Endothelial cell of umbilical vein (primary cell): ENCODE measurements at regions not wholly inside any gene's neighbourhood (a gene's known extent, or its start where the extent isn't known, plus 50 kb on each side); places are given as distances from the start of the nearest gene placed in this dataset.

Experiments
- BruUV-seq: library from RNA; stranded (reverse); fragments of 400-500 nt; replicated peaks from 2 replicates; lab custom pipeline; 2021; lab: Mats Ljungman, UMichigan
- CTCF ChIA-PET: fragments of 300-600, 350-600 bp; sonication (Branson Sonifier 250); formaldehyde crosslinking; loops from one replicate; lab custom pipeline; 2021; ENCODE audit warnings: antibody characterized with exemption, inconsistent platforms; lab: Charles Lee
- POLR2A ChIA-PET: fragments of 300-600, 350-600 bp; sonication (Branson Sonifier 250); formaldehyde crosslinking; loops from one replicate; lab custom pipeline; 2021; ENCODE audit warnings: antibody characterized with exemption, inconsistent platforms; lab: Charles Lee
- DNase-seq: peaks from one replicate; pipeline ENCODE4 v3.0.0-alpha.2; 2011; ENCODE audit warnings: low read depth, low spot score
- FAIRE-seq: peaks from 2 replicates; lab custom pipeline; 2011; peaks lifted over from hg19 to GRCh38; lab: Jason Lieb, UNC
- H2AFZ ChIP-seq: 2 replicates; pipeline ENCODE4 v1.6.0; 2012; ENCODE audit warnings: low read depth, low read length, control low read depth, inconsistent platforms
- H3K27ac ChIP-seq: 2 replicates; pipeline ENCODE4 v1.5.1; 2011; ENCODE audit warnings: low read depth, mild to moderate bottlenecking, control low read depth, low read length, moderate library complexity; ENCODE audit not compliant: insufficient read depth
- H3K27me3 ChIP-seq, 2 experiments: 2 replicates each; pipeline versions ENCODE4 v1.6.0 to v1.6.1; 2011; ENCODE audit warnings: low read length in 2 of 2, mixed read lengths in 1 of 2; ENCODE audit not compliant: control insufficient read depth in 2 of 2, insufficient read depth in 2 of 2
- H3K36me3 ChIP-seq, 2 experiments: 2 replicates in 1 of 2; 3 replicates in 1 of 2; pipeline ENCODE4 v1.5.1; 2011; ENCODE audit warnings: low read length in 2 of 2, mild to moderate bottlenecking in 1 of 2, moderate library complexity in 1 of 2; ENCODE audit not compliant: control insufficient read depth in 2 of 2, insufficient read depth in 2 of 2; ENCODE audit errors: extremely low read depth in 1 of 2
- H3K4me1 ChIP-seq: 3 replicates; pipeline ENCODE4 v1.5.1; 2011; ENCODE audit warnings: mild to moderate bottlenecking, low read length; ENCODE audit not compliant: control insufficient read depth, insufficient read depth; ENCODE audit errors: extremely low read depth
- H3K4me2 ChIP-seq: 2 replicates; pipeline ENCODE4 v1.6.1; 2011; ENCODE audit warnings: low read length, control low read depth, mixed read lengths; ENCODE audit not compliant: insufficient read depth
- H3K4me3 ChIP-seq, 3 experiments: fragments of 200-600 bp in 1 of 3; sonication (generic), shearing (Covaris generic) in 1 of 3; replicated peaks in 1 of 3; 2 replicates each; pipeline ENCODE4 v1.5.1; 2011 to 2016; ENCODE audit warnings: control low read depth in 3 of 3, low read length in 3 of 3, mild to moderate bottlenecking in 2 of 3, inconsistent platforms in 1 of 3, low read depth in 1 of 3, moderate library complexity in 1 of 3; ENCODE audit not compliant: insufficient read depth in 1 of 3
- H3K79me2 ChIP-seq: 2 replicates; pipeline ENCODE4 v1.6.0; 2012; ENCODE audit warnings: low read length, inconsistent platforms; ENCODE audit not compliant: control insufficient read depth, insufficient read depth
- H3K9ac ChIP-seq: replicated peaks from 2 replicates; pipeline ENCODE3; 2011; ENCODE audit warnings: low read length, control low read depth; ENCODE audit not compliant: insufficient read depth; ENCODE audit errors: extremely low read depth
- H3K9me1 ChIP-seq: replicated peaks from 3 replicates; pipeline ENCODE4 v1.6.0; 2011; ENCODE audit warnings: mild to moderate bottlenecking, low read length; ENCODE audit not compliant: control insufficient read depth, insufficient read depth; ENCODE audit errors: extremely low read depth
- H3K9me3 ChIP-seq: replicated peaks from 2 replicates; pipeline ENCODE4 v1.5.1; 2012; ENCODE audit warnings: low read length, inconsistent platforms; ENCODE audit not compliant: control insufficient read depth, insufficient read depth
- H4K20me1 ChIP-seq: replicated peaks from 2 replicates; pipeline ENCODE3; 2011; ENCODE audit warnings: mild to moderate bottlenecking, low read length; ENCODE audit not compliant: control insufficient read depth, insufficient read depth; ENCODE audit errors: extremely low read depth
- EZH2 ChIP-seq: IDR thresholded peaks from 2 replicates; pipeline ENCODE4 v1.6.1; 2012; ENCODE audit warnings: borderline replicate concordance, low read depth, mild to moderate bottlenecking, moderate library complexity, low read length, inconsistent platforms; ENCODE audit not compliant: severe bottlenecking
- FOS ChIP-seq: IDR thresholded peaks from 2 replicates; pipeline ENCODE4 v1.6.1; 2011; ENCODE audit warnings: mild to moderate bottlenecking, low read length, moderate library complexity, borderline replicate concordance; ENCODE audit not compliant: insufficient read depth
- GATA2 ChIP-seq: IDR thresholded peaks from 2 replicates; pipeline ENCODE4 v1.7.0; 2011; ENCODE audit warnings: low read depth, mild to moderate bottlenecking, moderate library complexity, mixed read lengths, low read length; ENCODE audit not compliant: insufficient read length, insufficient read depth
- JUN ChIP-seq: IDR thresholded peaks from 2 replicates; pipeline ENCODE4 v1.6.1; 2011; ENCODE audit warnings: borderline replicate concordance, low read depth; ENCODE audit not compliant: insufficient read length, insufficient read depth
- MYC ChIP-seq: IDR thresholded peaks from one replicate; pipeline ENCODE4 v1.6.1; 2011; ENCODE audit warnings: mild to moderate bottlenecking, low read depth, low read length
- POLR2A ChIP-seq: IDR thresholded peaks from 2 replicates; pipeline ENCODE4 v1.6.1; 2012; ENCODE audit warnings: low read depth, mild to moderate bottlenecking, control low read depth, low read length
- POLR2AphosphoS5 ChIP-seq: IDR thresholded peaks from 2 replicates; pipeline ENCODE4 v1.6.1; 2012; ENCODE audit warnings: low read depth, mild to moderate bottlenecking, control low read depth, low read length, moderate library complexity; ENCODE audit not compliant: insufficient read depth
- dilution Hi-C: fragments of 300-500 bp; cut with MboI; formaldehyde crosslinking; loops from one replicate; pipeline ENCODE4 v1.15.0; 2019; ENCODE audit warnings: low sequenced_read_pairs; ENCODE audit not compliant: extremely low pct_ligation_motif_present
- intact Hi-C: fragments of 100-400 bp; cut with micrococcal nuclease; formaldehyde crosslinking; loops from one replicate; pipeline ENCODE4 v1.10.0; 2022
- TF ChIP-seq, protein P1 (sequence below): IDR thresholded peaks from 2 replicates; pipeline ENCODE4 v1.6.1; 2011; ENCODE audit not compliant: insufficient read depth, insufficient read length
- TF ChIP-seq, protein P2 (sequence below), 2 donors: IDR thresholded peaks; 1 replicate in 1 of 2; 2 replicates in 1 of 2; pipeline ENCODE4 v1.5.1; 2011; ENCODE audit warnings: low read length in 2 of 2, mild to moderate bottlenecking in 2 of 2, moderate library complexity in 2 of 2, control low read depth in 1 of 2, inconsistent platforms in 1 of 2, low read depth in 1 of 2; ENCODE audit not compliant: insufficient read depth in 1 of 2; ENCODE audit errors: extremely low read depth in 1 of 2

DNA sequence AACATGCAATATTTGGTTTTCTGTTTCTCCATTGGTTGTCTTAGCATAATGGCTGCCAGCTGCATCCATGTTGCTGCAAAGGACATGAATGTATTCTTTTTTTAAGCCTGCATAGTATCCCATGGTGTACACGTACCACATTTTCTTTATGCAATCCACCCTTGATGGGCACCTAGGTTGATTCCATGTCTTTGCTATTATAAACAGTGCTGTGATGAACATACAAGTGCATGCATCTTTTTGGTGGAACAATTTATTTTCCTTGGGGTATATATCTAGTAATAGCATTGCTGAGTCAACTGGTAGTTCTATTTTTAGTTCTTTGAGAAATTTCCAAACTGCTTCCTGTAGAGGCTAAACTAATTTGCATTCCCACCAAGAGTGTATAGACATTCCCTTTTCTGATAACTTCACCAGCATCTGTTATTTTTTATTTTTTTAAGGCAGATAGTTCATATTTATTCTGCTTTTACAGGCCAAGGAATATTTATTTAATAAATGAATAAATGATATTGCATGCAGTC lies 62.4 kb upstream of the NPHP3 start:
- Histone ChIP-seq H3K79me2 (no peaks in the 10 kb centered on the region), H3K36me3 (no peaks in the 10 kb centered on the region), H2AFZ (no peak overlapping the region), H3K9me3 (no peaks in the 10 kb centered on the region), H3K4me1 (peaks cover 2% of the 10 kb centered on the region), H3K4me2 (no peak overlapping the region), H3K9me1 (no peaks in the 10 kb centered on the region), H3K27ac (no peak overlapping the region), H4K20me1 (no peaks in the 10 kb centered on the region), H3K4me3 (no peak overlapping the region), H3K27me3 (no peaks in the 10 kb centered on the region), H3K9ac (no peak overlapping the region)
- POLR2A ChIA-PET, result no interaction called here
- intact Hi-C loops (no loop called here), dilution Hi-C loops (no loop called here)
- CTCF ChIA-PET, result no interaction called here
- no peak for FAIRE-seq
- TF ChIP-seq MYC (no peak), EZH2 (no peak), JUN (no peak), GATA2 (no peak), POLR2AphosphoS5 (no peak), POLR2A (no peak), FOS (no peak)
- TF ChIP-seq, protein P1, sequence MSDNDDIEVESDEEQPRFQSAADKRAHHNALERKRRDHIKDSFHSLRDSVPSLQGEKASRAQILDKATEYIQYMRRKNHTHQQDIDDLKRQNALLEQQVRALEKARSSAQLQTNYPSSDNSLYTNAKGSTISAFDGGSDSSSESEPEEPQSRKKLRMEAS, result no peak
- TF ChIP-seq, protein P2, sequence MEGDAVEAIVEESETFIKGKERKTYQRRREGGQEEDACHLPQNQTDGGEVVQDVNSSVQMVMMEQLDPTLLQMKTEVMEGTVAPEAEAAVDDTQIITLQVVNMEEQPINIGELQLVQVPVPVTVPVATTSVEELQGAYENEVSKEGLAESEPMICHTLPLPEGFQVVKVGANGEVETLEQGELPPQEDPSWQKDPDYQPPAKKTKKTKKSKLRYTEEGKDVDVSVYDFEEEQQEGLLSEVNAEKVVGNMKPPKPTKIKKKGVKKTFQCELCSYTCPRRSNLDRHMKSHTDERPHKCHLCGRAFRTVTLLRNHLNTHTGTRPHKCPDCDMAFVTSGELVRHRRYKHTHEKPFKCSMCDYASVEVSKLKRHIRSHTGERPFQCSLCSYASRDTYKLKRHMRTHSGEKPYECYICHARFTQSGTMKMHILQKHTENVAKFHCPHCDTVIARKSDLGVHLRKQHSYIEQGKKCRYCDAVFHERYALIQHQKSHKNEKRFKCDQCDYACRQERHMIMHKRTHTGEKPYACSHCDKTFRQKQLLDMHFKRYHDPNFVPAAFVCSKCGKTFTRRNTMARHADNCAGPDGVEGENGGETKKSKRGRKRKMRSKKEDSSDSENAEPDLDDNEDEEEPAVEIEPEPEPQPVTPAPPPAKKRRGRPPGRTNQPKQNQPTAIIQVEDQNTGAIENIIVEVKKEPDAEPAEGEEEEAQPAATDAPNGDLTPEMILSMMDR (IDR thresholded peaks at IDR 0.05; ENCODE audit: extremely low read depth in 1 of 2, insufficient read depth in 1 of 2, low read depth in 1 of 2, low read length in 2 of 2), result no peak
- BruUV-seq, result no TSS peak
- DNase-seq, result no peak
